ACHN (cell line): ENCODE measurements at regions not wholly inside any gene's neighbourhood (a gene's known extent, or its start where the extent isn't known, plus 50 kb on each side); places are given as distances from the start of the nearest gene placed in this dataset.
"Not testable (repeated sequence)": the region's sequence is repeated elsewhere in the genome, so short reads cannot be mapped to it uniquely, and the experiment has no call there.

Experiments
- DNase-seq: peaks from one replicate; pipeline ENCODE4 v3.0.0-alpha.2; 2015
- in situ Hi-C: cut with HindIII; loops from 2 replicates; pipeline ENCODE4 v1.10.0; 2017; ENCODE audit warnings: low sequenced_read_pairs, low pct_ligation_motif_present, low pct_unique_long_range_greater_than_20kb

DNA sequence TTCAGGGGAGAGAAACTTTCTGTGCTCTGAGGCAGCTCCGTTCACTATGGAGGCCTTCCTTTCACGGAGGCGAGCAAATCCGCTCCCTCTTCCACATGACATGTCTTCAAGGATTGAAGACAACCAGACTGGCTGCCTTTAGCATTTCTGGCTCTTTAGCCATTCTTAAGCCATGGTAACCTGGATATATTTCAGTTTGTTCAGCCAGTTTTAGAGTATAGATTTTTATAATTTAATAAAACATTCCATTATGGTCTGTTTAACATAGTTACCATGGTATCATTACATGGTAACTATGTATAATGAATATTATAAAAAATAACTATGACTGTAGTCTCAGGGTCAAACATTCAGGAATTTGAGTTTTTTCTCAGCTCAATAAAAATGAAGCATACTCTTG lies 54.2 kb upstream of the NFIA start:
- in situ Hi-C loops: no loop called here
- DNase-seq: no peak

DNA sequence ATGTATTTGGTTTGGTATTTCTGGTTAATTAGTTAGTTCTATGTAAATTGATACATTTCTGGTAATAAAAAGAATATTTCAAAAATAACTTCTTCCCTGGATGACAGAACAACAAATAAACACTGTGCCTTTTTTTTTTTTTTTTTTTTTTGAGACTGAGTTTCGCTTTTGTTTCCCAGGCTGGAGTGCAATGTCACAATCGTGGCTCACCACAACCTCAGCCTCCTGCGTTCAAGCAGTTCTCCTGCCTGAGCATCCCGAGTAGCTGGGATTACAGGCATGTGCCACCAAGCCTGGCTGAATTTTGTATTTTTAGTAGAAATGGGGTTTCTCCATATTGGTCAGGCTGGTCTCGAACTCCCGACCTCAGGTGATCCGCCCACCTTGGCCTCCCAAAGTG lies 64.3 kb upstream of the NFIA start:
- in situ Hi-C loops, DNase-seq: not testable (repeated sequence)

DNA sequence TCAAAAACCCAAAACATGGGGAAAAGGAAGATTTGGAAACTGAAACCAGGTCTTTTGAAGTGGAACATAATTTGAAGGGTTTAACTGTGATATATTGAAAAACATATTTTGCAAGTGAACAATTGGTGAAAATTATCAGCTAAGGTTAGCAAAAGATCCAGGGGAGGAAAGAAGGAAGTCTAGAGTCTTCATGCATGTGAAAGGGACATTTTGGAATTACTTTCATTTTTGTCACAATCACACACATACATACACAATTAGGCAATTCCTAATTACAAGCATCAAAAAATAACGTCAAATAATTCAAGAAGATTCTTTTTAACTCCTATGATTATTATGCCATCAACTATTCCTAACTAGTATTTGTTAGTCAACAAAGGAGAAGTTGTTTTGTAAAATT lies 64.7 kb upstream of the NFIA start:
- in situ Hi-C loops: no loop called here
- DNase-seq: no peak

DNA sequence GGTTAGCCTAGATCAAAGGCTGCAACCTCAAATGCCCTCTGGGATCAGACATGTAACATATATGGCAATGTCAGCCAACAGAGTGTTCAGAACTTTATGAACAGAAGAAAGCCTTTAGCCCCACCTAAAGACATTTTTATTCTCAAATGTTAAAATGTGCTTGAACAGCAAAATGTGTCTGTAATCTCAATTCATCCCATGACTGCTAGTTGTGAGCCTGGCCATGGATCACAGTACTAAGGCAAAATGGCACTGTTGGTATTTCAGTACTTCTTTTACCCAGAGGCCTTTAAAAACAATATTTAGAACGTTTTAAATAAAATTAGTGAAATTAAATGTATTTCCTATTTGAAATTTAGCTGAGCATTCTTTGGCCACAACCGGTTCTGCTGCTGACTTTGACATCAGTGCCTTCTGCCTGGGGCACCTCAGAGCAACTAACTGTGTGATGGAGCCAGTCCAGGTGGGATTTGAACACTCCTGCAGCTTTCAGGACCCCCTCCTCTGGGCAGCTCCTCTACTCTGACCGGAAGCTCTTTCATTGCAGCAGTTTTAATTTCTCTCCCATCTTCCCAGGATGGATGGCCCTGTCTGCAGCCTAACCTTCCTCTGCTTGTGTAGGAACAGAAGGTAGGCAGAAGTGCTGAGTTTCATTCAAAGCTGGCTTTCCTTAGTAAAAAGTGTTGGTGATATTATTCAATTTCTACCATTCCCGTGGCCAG lies 68.3 kb upstream of the NFIA start:
- in situ Hi-C loops: no loop called here
- DNase-seq: no peak

DNA sequence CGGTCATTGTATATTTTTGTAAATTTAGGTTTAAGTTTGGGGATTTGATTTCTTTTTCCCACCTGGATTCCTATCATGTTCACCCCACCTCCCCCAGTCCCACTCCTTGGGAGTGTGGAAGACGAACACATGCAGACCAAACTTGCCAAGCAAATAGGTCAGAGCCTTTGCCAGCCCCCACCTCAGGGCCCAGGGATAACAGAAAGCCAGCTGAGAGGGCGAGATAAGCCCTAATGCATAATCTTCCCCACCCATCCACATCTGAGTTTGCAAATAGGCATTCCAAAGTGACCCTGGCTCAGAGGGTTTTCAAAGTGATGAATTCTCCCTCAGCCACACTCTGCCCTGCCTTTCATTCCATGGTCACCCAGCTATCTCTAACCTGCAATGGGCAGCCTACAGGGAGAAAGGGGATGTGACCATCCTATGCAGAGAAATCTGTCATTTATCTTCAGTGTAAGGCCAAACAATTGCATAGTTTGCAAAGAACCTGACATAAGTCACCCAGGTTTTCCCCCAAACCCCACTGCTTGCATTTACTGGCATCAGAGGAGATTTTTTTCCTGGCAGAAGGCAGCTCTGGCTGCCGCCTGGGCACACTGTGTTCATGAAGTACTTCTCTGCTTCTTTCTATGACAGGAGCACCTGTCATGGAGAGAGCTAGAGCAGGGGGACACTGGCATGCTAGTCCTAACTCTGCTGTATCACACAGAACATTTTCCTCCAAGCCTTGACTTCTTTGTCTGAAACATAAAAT lies 69.0 kb upstream of the NFIA start:
- no peak for DNase-seq
- in situ Hi-C loops: no loop called here

DNA sequence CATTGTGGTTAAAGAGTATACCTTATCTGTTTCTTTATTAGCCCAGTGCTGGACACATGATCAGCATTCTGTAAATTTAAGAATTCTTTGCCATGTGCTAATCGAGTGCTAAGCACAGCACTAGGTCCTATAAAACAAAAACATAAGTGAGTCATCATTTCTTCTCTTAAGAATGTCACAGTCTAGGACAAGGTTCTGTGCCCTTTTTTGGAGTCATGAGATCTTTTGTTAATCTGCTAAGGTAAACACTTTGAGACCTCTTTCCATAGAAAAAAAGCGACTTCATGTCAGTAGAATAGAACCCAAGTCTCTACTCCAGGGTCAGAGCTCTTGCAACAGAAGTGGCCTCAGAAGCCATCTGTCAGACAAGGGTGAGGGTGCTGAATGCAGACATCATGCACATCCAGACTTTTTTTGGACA lies 70.0 kb upstream of the NFIA start:
- no peak for DNase-seq
- in situ Hi-C loops: no loop called here

DNA sequence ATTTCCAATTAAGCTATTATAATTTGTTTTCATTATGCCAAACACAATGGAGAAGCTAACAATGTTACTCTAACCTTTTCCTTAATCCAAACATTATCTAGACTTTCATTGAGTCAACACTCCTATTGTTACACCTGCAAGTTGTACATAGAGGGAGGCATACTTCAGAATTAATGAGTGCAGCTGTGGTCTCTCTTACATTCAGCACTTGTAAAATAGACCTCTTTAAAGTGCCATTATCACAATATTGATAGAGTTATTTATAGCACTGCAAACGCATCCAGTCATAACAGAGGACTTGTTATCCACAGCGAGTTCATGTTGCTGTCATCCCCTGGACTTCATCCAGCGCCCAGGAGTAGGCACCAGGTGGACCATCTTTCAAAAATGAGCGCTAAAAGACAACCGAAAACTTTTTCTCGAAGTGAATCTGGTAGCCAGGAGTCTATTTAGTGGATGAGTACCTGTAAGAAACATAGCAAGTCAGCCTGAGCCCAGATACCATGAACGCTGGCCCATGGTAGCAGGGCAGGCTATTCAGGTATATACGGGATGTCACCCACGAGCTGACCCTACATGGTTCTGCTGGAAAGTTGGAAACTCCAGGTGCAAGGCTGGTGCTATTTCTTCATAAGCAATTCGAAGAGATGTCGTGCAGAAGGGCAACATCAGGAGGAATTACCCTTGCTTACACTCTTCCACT lies 70.6 kb upstream of the NFIA start:
- DNase-seq: no peak
- in situ Hi-C loops: no loop called here

DNA sequence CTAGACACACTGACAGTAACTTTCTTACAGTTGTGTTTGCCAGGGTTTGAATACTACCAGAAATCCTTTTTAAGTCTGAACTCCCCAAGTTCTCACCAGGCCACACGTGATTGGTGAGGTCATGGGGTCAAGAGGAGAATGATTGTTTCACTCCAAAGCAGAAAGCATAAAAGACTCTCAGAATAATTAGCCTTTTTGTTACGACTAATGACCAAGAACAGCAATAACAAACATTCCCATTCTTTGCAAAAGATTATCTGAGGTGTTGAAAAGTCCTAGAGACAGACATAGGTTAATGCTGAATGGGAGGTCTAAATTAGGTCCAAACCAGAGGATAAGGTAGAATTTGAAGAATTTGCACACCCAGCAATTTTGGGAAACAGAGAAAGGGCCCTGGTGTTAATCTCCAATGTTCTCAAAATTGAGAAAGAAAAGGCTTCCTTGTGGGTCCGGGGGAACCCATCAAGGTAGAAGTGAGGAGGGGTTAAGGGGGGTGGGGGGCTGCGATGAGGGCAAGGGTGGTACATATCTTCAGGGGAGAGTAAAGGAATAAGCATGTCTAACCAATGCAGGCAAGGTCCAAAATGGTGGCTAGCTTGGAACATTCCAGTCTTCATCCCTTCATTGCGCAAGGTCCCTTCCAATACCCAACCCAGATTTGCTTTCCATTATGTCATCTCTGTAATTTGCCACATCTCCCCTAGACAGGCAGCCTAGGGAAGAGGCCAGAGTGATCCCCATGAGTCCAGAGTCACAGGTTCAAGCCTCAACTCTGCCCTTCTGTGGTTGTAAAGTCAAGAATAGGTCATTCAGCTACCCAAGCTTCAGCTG lies 74.6 kb upstream of the NFIA start:
- in situ Hi-C loops: no loop called here

DNA sequence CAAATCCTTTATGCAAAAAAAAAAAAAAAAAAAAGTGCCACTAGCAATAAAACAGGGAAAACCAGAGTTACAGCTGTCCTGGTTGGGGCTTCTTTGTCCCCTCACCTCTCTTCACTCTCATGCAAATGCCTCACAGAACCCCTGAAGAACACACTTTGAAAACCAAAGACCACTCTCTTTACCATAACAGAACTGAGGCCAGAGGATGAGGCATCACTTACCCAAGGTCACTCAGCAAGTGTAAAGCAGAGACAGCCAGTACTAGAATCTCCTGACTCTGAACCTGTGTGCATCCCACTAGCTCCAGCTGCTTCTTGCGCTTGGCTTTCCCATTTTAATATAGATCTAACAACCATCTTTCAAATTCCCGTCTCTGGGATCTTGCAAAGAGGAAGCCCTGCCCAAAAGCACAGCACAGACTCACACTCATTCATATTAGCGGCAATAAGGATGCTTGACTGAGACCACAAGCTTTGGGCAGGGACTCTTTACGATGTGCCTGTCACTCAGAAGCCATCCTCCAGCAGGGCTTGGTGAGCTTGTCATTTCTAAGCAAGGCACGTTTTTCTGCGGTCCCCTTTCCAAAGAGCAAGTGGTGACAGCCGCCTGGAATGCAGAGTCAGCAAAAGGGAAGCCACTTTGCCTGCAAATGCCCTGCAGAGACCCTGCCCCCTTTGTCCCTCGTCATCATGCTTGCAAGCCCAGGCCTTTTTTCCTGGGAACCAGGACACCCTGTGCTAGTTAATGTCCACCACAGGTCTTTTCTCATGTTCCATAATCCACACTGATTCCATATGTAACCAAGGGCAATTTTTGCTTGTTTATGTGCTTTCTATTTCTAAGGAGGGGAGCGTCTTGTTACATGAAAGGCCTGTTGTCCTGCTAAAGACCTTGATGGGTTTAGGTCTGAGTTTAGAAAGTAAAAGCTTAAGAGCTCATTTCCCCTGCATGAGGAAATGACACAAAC lies 76.5 kb upstream of the NFIA start:
- in situ Hi-C loops: no loop called here

More for the DNA sequence above, 74.6 kb upstream of the NFIA start:
- no peak for DNase-seq

DNA sequence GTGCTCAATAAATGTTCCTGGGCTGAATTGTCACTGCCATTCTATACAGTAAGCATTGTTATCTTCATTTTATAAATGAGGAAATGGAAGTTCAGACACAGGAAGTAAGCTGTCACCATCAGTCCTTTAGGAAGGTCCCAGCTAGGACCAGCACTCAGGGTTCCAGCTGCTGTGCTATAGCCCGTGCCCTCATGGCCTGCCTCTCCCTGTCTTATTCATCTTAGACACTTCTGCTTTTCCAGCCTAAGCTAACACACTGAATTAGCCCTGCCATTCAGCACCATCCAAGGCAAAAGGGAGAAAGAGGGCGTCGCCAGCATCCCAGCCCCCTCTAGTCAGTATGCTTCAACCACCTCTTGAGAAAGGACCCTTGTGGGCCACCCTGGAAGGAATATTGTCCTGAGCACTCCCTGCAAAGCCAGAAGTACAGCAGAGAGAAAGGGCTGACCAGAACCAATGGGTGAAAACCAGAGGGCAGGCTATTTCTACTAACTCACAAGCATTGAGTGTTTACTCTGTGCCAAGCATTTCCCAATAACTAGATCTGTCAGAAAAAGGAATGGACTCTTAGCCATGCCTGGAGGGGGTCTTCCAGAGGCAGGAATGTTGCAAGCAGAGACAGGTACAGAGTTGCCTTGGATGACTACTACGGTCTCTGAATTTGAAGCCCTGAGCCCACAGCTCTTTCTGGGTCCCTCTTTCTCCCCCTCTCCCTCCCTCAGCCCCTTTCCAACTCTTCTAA lies 77.9 kb upstream of the NFIA start:
- in situ Hi-C loops: no loop called here
- no peak for DNase-seq

More for the DNA sequence above, 76.5 kb upstream of the NFIA start:
- no peak for DNase-seq

DNA sequence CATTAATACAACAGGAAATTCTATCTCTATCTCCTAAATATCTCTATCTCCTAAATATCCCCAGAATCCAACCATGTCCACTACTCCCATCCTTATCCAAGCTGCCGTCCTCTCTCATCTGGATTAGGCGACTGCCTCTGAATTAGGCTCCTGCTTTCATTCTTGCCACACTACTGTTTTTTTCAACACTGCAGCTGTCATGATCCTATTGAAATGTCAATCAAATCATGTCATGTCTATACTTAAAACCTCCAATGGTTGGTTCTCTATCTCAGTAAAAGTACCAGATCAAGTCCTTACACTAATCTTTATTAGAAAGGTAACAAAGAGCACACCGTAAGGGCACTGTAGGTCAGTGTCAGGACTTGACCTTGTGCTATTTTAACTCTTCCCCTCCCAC lies 82.0 kb upstream of the NFIA start:
- no peak for DNase-seq
- in situ Hi-C loops: no loop called here

DNA sequence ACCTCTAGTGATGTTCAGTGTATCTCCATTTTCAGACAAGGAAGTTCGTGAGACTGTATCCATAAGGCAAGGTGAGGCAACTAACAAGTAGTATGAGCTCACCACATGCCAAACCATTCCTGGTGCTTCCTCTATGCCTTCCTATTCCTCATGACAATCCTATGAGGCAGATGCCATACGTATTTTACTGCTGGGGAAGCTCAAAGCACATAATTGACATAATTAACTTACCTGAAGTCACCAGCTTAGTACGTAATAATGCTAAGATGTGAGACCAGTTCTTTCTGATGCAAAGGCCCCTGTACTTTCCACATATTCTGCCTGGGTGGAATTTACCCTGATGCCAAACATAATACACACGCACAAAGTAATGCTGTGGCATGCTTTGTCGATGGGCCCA lies 83.6 kb upstream of the NFIA start:
- DNase-seq: no peak
- in situ Hi-C loops: no loop called here

DNA sequence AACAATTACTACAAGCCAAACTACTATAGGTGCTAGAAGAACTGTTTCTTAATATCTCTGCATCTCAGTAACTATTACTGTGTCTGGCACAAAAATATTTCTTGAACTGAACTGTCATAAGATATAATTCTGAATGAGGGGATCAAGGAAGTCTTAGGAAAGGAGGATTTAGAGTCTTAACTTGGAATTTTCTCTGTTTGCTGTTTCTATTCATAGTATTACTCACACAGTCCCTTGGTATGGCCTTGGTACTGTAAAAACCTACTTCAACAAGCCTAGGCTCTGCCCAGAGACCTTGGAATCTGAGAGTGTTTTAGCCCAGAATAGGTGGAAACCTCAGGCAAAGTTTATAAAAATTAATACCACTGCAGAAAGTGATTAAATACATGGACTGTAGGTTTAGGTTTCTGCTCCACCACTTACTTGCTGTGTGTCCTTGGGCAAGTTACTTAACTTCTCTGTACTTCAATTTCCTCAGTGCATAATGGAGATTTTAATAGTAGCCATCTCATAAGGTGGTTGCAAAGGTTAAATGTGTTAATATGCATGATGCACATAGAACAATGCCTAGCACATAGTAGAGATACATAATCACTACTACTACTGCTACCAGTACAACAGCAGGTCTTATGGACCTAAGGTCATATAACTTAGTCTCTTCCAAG lies 87.4 kb upstream of the NFIA start:
- in situ Hi-C loops: no loop called here

DNA sequence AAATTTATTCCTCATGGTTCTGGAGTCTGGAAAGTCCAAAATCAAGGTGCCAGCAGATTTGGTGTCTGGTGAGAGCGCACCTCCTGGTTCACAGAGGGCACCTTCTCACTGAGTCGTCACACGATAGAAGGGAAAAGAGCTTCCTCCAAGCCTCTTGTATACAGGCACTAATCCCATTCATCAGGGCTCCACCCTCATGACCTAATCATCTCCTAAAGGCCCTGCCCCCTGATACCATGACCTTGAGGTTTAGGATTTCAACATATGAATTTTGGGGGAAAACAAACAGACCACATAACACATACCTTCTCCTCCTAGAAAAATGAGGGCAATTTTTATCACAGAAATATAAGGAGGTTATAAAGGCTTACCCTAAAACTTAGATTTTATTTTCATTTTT lies 88.0 kb upstream of the NFIA start:
- in situ Hi-C loops: no loop called here
- no peak for DNase-seq

More for the DNA sequence above, 87.4 kb upstream of the NFIA start:
- no peak for DNase-seq

DNA sequence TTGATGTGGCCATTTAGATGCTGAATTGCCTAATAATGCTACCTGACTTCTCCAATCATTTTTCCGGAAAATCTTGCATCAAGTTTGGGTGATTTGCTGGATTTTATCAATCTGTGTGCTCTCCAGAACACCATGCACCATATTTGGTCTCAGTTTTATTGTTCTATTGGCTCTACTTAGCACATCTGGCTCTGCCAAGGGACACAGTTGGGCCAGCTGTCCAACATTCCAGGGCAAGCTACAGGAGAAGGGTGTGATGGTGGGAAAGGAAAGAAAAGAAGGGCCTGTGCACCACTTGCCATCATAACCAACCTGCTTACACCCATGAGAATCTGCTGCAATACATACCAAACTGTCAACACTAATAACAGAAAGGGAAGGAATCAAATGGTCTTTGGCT lies 90.2 kb upstream of the NFIA start:
- no peak for DNase-seq
- in situ Hi-C loops: no loop called here

DNA sequence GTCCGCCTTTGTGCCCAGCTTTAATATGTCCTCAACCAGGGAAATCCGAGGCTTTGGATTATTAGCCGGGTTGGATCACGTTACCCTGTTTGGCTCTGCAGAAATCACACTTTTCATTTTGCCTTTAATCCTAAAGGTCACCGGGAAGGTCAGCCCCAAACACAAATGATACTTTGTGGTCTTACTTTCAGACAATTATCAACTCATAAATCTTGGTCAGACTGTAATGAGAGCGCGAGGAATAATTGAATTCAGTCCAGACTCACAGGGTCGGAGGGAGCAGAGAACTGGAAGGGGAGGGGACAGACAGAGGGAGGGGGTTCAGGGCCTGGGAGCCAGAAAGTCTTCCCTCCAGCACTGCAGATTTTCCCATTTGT lies 91.7 kb upstream of the NFIA start:
- in situ Hi-C loops: no loop called here
- DNase-seq: no peak
